GM18498 (cell line): ENCODE measurements at regions not wholly inside any gene's neighbourhood (a gene's known extent, or its start where the extent isn't known, plus 50 kb on each side); places are given as distances from the start of the nearest gene placed in this dataset.
"Not testable (repeated sequence)": the region's sequence is repeated elsewhere in the genome, so short reads cannot be mapped to it uniquely, and the experiment has no call there.

Source experiments
- ATAC-seq: cut with Tn5 transposase; IDR thresholded peaks from one replicate; pipeline ENCODE4 v1.9.1; 2021; ENCODE audit warnings: mild to moderate bottlenecking, moderate library complexity; ENCODE audit not compliant: unreplicated experiment

- no peak for ATAC-seq
These were observed 72.8 kb upstream of the FAN1 start for GRCh38 chr15:30830961-30831360.

- ATAC-seq = not testable (repeated sequence)
These were observed 70.3 kb upstream of the FAN1 start for GRCh38 chr15:30833379-30833778.

- not testable (repeated sequence) for ATAC-seq
These were observed 62.1 kb upstream of the FAN1 start for GRCh38 chr15:30841639-30842038.

- ATAC-seq = peak; percentile 95
These were observed 60.8 kb upstream of the FAN1 start for GRCh38 chr15:30842798-30843472.

GRCh38 chr15:30845536-30845935 is 58.2 kb upstream of the FAN1 start:
- not testable (repeated sequence) for ATAC-seq
